Esophagus squamous epithelium (tissue), 4 donors: ENCODE measurements at regions not wholly inside any gene's neighbourhood (a gene's known extent, or its start where the extent isn't known, plus 50 kb on each side); places are given as distances from the start of the nearest gene placed in this dataset.

Experiments used
- CTCF ChIP-seq, 6 experiments: fragments of 450-650 bp in 4 of 6; fragments of 200-600 bp in 2 of 6; sonication (generic) in 2 of 6; IDR thresholded peaks; one replicate each; pipeline ENCODE4 v1.5.1; 2016 to 2019; ENCODE audit warnings: antibody characterized with exemption in 6 of 6, mild to moderate bottlenecking in 4 of 6, moderate library complexity in 4 of 6
- POLR2A ChIP-seq, 4 donors: fragments of 450-650 bp; IDR thresholded peaks; one replicate each; pipeline ENCODE4 v1.6.1; 2017; ENCODE audit warnings: antibody characterized with exemption in 4 of 4, mild to moderate bottlenecking in 4 of 4, moderate library complexity in 3 of 4

- no peak for TF ChIP-seq CTCF (IDR thresholded peaks at IDR 0.05)
- no peak for TF ChIP-seq POLR2A (IDR thresholded peaks at IDR 0.05)
Observed at GRCh38 chr7:106356-106755, 86.0 kb upstream of the FAM20C start.
